MM.1S (cell line): ENCODE measurements at regions not wholly inside any gene's neighbourhood (a gene's known extent, or its start where the extent isn't known, plus 50 kb on each side); places are given as distances from the start of the nearest gene placed in this dataset.

ENCODE experiments used
- DNase-seq: peaks from one replicate; pipeline ENCODE4 v3.0.0-alpha.2; 2015
- H2AFZ ChIP-seq: fragments of 300-600 bp; sonication (generic); 2 replicates; pipeline ENCODE4 v1.6.0; 2016; ENCODE audit warnings: antibody characterized with exemption, low read length
- H3F3A ChIP-seq: fragments of 300-600 bp; sonication (generic); 2 replicates; pipeline ENCODE4 v1.6.1; 2016; ENCODE audit warnings: mild to moderate bottlenecking, antibody characterized with exemption, low read length, moderate library complexity, mixed read lengths; ENCODE audit not compliant: insufficient read depth
- H3K27ac ChIP-seq: fragments of 300-600 bp; sonication (generic); 2 replicates; pipeline ENCODE4 v1.5.1; 2016; ENCODE audit warnings: mild to moderate bottlenecking, low read length
- H3K27me3 ChIP-seq: fragments of 300-600 bp; sonication (generic); replicated peaks from 2 replicates; pipeline ENCODE4 v1.6.0; 2016; ENCODE audit warnings: low read length; ENCODE audit not compliant: insufficient read depth
- H3K36me3 ChIP-seq: fragments of 300-600 bp; sonication (generic); replicated peaks from 2 replicates; pipeline ENCODE4 v1.6.1; 2016; ENCODE audit warnings: mild to moderate bottlenecking, low read length, mixed read lengths; ENCODE audit not compliant: insufficient read depth
- H3K4me1 ChIP-seq: fragments of 300-600 bp; sonication (generic); 2 replicates; pipeline ENCODE4 v1.6.1; 2016; ENCODE audit warnings: low read length, mixed read lengths
- H3K4me2 ChIP-seq: fragments of 300-600 bp; sonication (generic); 2 replicates; pipeline ENCODE4 v1.6.0; 2016; ENCODE audit warnings: low read depth, low read length
- H3K4me3 ChIP-seq: fragments of 300-600 bp; sonication (generic); 2 replicates; pipeline ENCODE4 v1.5.1; 2016; ENCODE audit warnings: low read length, mixed read lengths
- H3K79me2 ChIP-seq: fragments of 300-600 bp; sonication (generic); 2 replicates; pipeline ENCODE4 v1.6.1; 2016; ENCODE audit warnings: mixed run types, low read length, mixed read lengths
- H3K9ac ChIP-seq: fragments of 300-600 bp; sonication (generic); 2 replicates; pipeline ENCODE4 v1.6.1; 2016; ENCODE audit warnings: low read length, mixed read lengths
- H3K9me2 ChIP-seq: fragments of 300-600 bp; sonication (generic); replicated peaks from 2 replicates; pipeline ENCODE4 v1.6.1; 2016; ENCODE audit warnings: mild to moderate bottlenecking, low read length, mixed read lengths; ENCODE audit not compliant: insufficient read depth
- H3K9me3 ChIP-seq: fragments of 300-600 bp; sonication (generic); replicated peaks from 2 replicates; pipeline ENCODE4 v1.6.1; 2016; ENCODE audit warnings: mild to moderate bottlenecking, low read length, mixed read lengths; ENCODE audit not compliant: insufficient read depth
- H4K20me1 ChIP-seq: fragments of 300-600 bp; sonication (generic); 2 replicates; pipeline ENCODE4 v1.6.1; 2016; ENCODE audit warnings: mild to moderate bottlenecking, low read length, moderate library complexity, mixed read lengths; ENCODE audit not compliant: insufficient read depth
- EZH2 ChIP-seq: fragments of 300-600 bp; sonication (generic); optimal IDR thresholded peaks from 2 replicates; pipeline ENCODE3; 2017; ENCODE audit warnings: low read depth, mild to moderate bottlenecking, antibody characterized with exemption, low read length, mixed read lengths
- EZH2phosphoT487 ChIP-seq: fragments of 300-600 bp; sonication (generic); IDR thresholded peaks from 2 replicates; pipeline ENCODE4 v1.6.1; 2018; ENCODE audit warnings: antibody characterized with exemption, low read length
- TF ChIP-seq, protein P1 (sequence below): fragments of 300-600 bp; sonication (generic); IDR thresholded peaks from 2 replicates; pipeline ENCODE4 v1.5.1; 2016; ENCODE audit warnings: antibody characterized with exemption, low read length, mixed read lengths

GRCh38 chr4:117370944-117371668, 285.7 kb upstream of the TRAM1L1 start:
- TF ChIP-seq EZH2phosphoT487 (no peak), EZH2 (no peak)
- TF ChIP-seq, protein P1, sequence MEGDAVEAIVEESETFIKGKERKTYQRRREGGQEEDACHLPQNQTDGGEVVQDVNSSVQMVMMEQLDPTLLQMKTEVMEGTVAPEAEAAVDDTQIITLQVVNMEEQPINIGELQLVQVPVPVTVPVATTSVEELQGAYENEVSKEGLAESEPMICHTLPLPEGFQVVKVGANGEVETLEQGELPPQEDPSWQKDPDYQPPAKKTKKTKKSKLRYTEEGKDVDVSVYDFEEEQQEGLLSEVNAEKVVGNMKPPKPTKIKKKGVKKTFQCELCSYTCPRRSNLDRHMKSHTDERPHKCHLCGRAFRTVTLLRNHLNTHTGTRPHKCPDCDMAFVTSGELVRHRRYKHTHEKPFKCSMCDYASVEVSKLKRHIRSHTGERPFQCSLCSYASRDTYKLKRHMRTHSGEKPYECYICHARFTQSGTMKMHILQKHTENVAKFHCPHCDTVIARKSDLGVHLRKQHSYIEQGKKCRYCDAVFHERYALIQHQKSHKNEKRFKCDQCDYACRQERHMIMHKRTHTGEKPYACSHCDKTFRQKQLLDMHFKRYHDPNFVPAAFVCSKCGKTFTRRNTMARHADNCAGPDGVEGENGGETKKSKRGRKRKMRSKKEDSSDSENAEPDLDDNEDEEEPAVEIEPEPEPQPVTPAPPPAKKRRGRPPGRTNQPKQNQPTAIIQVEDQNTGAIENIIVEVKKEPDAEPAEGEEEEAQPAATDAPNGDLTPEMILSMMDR, result no peak
- H3K27ac ChIP-seq, result no peak overlapping the region
- H3K9me3 ChIP-seq, result no peaks in the 10 kb centered on the region
- no peak overlapping the region for H3K4me3 ChIP-seq
- no peaks in the 10 kb centered on the region for H3K4me1 ChIP-seq
- H3K36me3 ChIP-seq, result no peaks in the 10 kb centered on the region; the same call in 1 of the 2 replicates
- H3F3A ChIP-seq, result no peaks in the 10 kb centered on the region
- no peaks in the 10 kb centered on the region for H3K9me2 ChIP-seq
- H2AFZ ChIP-seq, result no peak overlapping the region
- H3K9ac ChIP-seq, result no peak overlapping the region
- no peak for DNase-seq
- no peaks in the 10 kb centered on the region for H3K79me2 ChIP-seq
- no peaks in the 10 kb centered on the region for H4K20me1 ChIP-seq
- H3K27me3 ChIP-seq, result no peaks in the 10 kb centered on the region
- no peak overlapping the region for H3K4me2 ChIP-seq

DNA sequence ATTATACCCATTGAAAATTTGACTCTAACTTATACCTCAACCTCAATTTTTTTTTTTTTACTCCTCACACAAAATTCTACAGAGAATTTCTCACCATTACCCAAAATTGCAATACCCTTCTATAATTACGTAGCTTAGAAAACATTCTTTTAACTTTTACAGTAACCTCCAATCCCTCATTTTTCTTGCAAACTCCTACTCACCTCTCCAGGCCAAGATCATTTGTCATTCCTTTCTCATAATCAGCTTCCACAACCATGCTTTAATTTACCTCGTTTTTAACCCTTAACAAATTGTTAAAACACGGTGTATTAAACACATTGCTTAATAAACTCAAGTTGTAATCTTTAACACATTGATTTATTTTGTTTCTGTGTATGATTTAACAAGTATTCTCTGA, 289.7 kb upstream of the TRAM1L1 start:
- Histone ChIP-seq H3K9ac (no peak overlapping the region), H3K9me2 (no peaks in the 10 kb centered on the region), H3K27ac (no peak overlapping the region), H2AFZ (no peak overlapping the region), H3K4me2 (no peak overlapping the region), H3K79me2 (no peaks in the 10 kb centered on the region), H4K20me1 (no peaks in the 10 kb centered on the region), H3K9me3 (no peaks in the 10 kb centered on the region), H3K36me3 (no peaks in the 10 kb centered on the region; the same call in 1 of the 2 replicates), H3K4me3 (no peak overlapping the region), H3K27me3 (no peaks in the 10 kb centered on the region), H3K4me1 (no peaks in the 10 kb centered on the region), H3F3A (no peaks in the 10 kb centered on the region)
- TF ChIP-seq EZH2phosphoT487, result no peak
- TF ChIP-seq, protein P1, result no peak
- no peak for TF ChIP-seq EZH2
- no peak for DNase-seq

GRCh38 chr4:117376692-117377091, 291.3 kb upstream of the TRAM1L1 start:
- H3K4me2 ChIP-seq, result no peak overlapping the region
- no peaks in the 10 kb centered on the region; the same call in 1 of the 2 replicates for H3K36me3 ChIP-seq
- no peak overlapping the region for H3K4me3 ChIP-seq
- no peaks in the 10 kb centered on the region for H4K20me1 ChIP-seq
- no peak overlapping the region for H3K27ac ChIP-seq
- H2AFZ ChIP-seq, result no peak overlapping the region
- DNase-seq, result no peak
- no peak overlapping the region for H3K9ac ChIP-seq
- no peaks in the 10 kb centered on the region for H3K79me2 ChIP-seq
- no peaks in the 10 kb centered on the region for H3K4me1 ChIP-seq
- no peaks in the 10 kb centered on the region for H3K9me3 ChIP-seq
- no peak for TF ChIP-seq EZH2phosphoT487
- no peak for TF ChIP-seq EZH2
- TF ChIP-seq, protein P1, result no peak
- no peaks in the 10 kb centered on the region for H3K27me3 ChIP-seq
- H3F3A ChIP-seq, result no peaks in the 10 kb centered on the region
- no peaks in the 10 kb centered on the region for H3K9me2 ChIP-seq
